Ascending aorta (tissue), 2 donors: ENCODE measurements at regions not wholly inside any gene's neighbourhood (a gene's known extent, or its start where the extent isn't known, plus 50 kb on each side); places are given as distances from the start of the nearest gene placed in this dataset.

Experiments used
- DNase-seq, 2 donors: peaks; one replicate each; pipeline ENCODE4 v3.0.0-alpha.2; 2019; ENCODE audit warnings: low spot score in 2 of 2
- H3K27ac ChIP-seq, 2 donors: fragments of 200-600 bp; sonication (generic); one replicate each; pipeline ENCODE4 v1.5.1; 2016 to 2017; ENCODE audit warnings: mild to moderate bottlenecking in 1 of 2
- H3K27me3 ChIP-seq: fragments of 200-600 bp; sonication (generic); one replicate; pipeline ENCODE4 v1.5.1; 2017
- H3K36me3 ChIP-seq, 2 donors: fragments of 200-600 bp; sonication (generic); one replicate each; pipeline ENCODE4 v1.5.1; 2016
- H3K4me1 ChIP-seq, 2 donors: fragments of 200-600 bp; sonication (generic); one replicate each; pipeline ENCODE4 v1.5.1; 2016 to 2017; ENCODE audit warnings: mild to moderate bottlenecking in 1 of 2
- H3K4me3 ChIP-seq, 2 donors: fragments of 200-600 bp; sonication (generic); one replicate each; pipeline ENCODE4 v1.5.1; 2016 to 2017; ENCODE audit warnings: mild to moderate bottlenecking in 1 of 2
- H3K9me3 ChIP-seq, 2 donors: fragments of 200-600 bp; sonication (generic); one replicate each; pipeline ENCODE4 v1.5.1; 2016
- intact Hi-C: fragments of 100-400 bp; cut with DNase I; formaldehyde crosslinking; loops from one replicate; pipeline ENCODE4 v1.15.1; 2023
- TF ChIP-seq, protein P1 (sequence below), 3 experiments: fragments of 200-600 bp in 2 of 3; fragments of 450-650 bp in 1 of 3; sonication (generic) in 2 of 3; IDR thresholded peaks; one replicate each; pipeline ENCODE4 v1.5.1; 2016 to 2019; ENCODE audit warnings: antibody characterized with exemption in 3 of 3, mild to moderate bottlenecking in 1 of 3, moderate library complexity in 1 of 3

DNA sequence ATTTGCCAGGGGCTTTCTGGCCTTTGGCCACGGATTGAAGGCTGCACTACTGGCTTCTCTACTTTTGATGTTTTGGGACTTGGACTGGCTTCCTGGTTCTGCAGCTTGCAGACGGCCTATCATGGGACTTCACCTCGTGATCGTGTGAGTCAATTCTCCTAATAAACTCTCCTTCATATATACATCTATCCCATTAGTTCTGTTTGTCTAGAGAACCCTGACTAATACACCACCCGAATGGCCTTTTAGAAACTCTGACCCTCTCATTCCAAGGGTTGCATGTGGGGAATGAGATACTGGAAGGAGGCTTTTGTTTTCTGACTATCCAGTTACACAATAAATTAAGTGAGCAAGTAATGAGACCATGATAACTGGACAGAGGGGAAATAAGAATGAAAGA is 430.7 kb downstream of the CDH2 start:
- intact Hi-C loops, result no loop called here
- no peak overlapping the region for H3K4me3 ChIP-seq
- TF ChIP-seq, protein P1, sequence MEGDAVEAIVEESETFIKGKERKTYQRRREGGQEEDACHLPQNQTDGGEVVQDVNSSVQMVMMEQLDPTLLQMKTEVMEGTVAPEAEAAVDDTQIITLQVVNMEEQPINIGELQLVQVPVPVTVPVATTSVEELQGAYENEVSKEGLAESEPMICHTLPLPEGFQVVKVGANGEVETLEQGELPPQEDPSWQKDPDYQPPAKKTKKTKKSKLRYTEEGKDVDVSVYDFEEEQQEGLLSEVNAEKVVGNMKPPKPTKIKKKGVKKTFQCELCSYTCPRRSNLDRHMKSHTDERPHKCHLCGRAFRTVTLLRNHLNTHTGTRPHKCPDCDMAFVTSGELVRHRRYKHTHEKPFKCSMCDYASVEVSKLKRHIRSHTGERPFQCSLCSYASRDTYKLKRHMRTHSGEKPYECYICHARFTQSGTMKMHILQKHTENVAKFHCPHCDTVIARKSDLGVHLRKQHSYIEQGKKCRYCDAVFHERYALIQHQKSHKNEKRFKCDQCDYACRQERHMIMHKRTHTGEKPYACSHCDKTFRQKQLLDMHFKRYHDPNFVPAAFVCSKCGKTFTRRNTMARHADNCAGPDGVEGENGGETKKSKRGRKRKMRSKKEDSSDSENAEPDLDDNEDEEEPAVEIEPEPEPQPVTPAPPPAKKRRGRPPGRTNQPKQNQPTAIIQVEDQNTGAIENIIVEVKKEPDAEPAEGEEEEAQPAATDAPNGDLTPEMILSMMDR (IDR thresholded peaks at IDR 0.05), result no peak
- no peaks in the 10 kb centered on the region for H3K36me3 ChIP-seq
- H3K27ac ChIP-seq, result no peak overlapping the region
- H3K9me3 ChIP-seq, result no peaks in the 10 kb centered on the region
- H3K4me1 ChIP-seq, result no peaks in the 10 kb centered on the region
- DNase-seq, result no peak
- H3K27me3 ChIP-seq, result no peaks in the 10 kb centered on the region

DNA sequence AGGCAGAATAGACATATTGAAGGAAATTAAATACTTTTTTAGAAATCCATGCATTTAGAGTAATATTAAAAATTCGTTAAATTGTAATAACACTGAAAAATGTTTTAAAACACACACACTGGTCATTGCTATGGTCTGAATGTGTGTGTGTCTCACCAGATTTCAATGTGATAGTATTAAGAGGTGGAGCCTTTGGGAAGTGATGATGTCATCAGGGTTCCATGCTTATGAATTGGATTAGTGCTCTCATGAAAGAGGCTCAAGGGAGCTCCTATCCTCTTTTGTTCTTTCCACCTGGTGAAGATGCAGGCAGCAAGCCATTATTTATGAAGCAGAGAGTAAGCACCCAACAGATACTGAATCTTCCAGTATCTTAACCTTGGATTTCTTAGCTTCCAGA is 441.8 kb downstream of the CDH2 start:
- intact Hi-C loops, result no loop called here
- DNase-seq, result no peak
- TF ChIP-seq, protein P1 (IDR thresholded peaks at IDR 0.05), result no peak

DNA sequence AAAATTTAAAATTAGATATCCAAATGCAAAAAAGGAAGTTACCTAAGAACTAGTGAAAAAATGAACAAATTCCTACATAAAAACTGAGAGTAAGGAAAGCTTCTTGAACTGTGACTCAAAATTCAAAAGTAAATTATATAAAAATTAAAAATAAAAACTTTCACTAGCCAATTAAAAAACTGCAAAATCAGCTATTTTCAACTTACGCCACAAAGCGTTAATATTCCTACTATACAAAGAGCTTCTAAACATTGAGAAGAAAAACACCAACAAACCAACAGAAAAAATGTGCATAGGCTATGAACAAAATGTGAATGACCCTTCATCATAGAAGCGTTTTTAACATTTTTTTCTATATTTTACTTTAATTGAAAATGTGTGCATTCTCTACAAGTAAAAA is 445.7 kb downstream of the CDH2 start:
- Histone ChIP-seq H3K9me3 (peaks cover 9 to 19% of the 10 kb centered on the region in 2 donors), H3K36me3 (no peaks in the 10 kb centered on the region), H3K4me3 (no peak overlapping the region), H3K27me3 (no peaks in the 10 kb centered on the region), H3K4me1 (no peaks in the 10 kb centered on the region), H3K27ac (no peak overlapping the region)
- TF ChIP-seq, protein P1 (IDR thresholded peaks at IDR 0.05), result no peak
- intact Hi-C loops, result no loop called here
- no peak for DNase-seq

More for the DNA sequence above, 441.8 kb downstream of the CDH2 start:
- Histone ChIP-seq H3K27ac (no peak overlapping the region), H3K27me3 (no peaks in the 10 kb centered on the region), H3K4me1 (no peaks in the 10 kb centered on the region), H3K9me3 (no peaks in the 10 kb centered on the region), H3K4me3 (no peak overlapping the region), H3K36me3 (no peaks in the 10 kb centered on the region)

DNA sequence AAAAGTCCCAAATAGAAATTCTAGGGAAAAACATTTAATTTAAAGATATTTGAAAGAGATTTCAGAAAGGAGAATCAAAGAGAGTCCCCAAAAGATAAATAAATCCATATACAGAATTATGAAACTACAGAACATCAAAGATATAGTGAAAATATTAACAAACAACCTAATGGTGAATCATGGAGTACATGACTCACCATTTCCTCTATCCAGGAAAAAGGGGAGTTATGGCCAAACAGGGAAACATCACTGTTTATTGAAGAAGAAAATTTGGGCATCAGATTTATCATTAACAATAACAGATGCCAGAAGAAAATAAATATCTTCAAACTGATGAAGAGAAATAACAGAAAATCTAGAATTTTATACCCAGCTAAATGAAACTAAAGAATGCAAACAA is 448.3 kb downstream of the CDH2 start:
- intact Hi-C loops, result no loop called here
- no peaks in the 10 kb centered on the region for H3K27me3 ChIP-seq

DNA sequence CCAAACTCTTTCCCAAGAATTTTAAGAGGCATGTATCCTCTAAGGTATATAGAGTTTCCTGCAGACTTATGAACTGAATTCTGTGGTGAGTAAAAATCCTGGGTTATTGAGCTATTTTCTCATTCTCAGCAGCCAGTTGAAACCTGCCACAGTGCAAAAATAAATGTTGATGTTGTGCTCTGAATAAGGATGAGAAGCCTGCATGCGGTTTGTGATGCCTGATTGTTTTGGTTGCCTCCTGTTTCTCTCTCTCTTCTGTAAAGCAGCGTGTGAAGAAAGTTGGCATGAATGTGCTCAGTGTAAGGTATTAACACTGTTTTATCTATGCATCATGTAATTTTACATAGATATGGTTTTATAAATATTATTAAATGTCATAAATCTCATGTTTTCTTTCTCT is 452.6 kb downstream of the CDH2 start:
- Histone ChIP-seq H3K4me3 (no peak overlapping the region), H3K4me1 (no peaks in the 10 kb centered on the region), H3K9me3 (peaks cover 9 to 17% of the 10 kb centered on the region in 2 donors), H3K27me3 (no peaks in the 10 kb centered on the region), H3K36me3 (no peaks in the 10 kb centered on the region), H3K27ac (no peak overlapping the region)
- no peak for DNase-seq
- intact Hi-C loops, result no loop called here
- TF ChIP-seq, protein P1 (IDR thresholded peaks at IDR 0.05), result no peak

More for the DNA sequence above, 448.3 kb downstream of the CDH2 start:
- no peak for DNase-seq
- H3K9me3 ChIP-seq, result peaks cover 9 to 19% of the 10 kb centered on the region in 2 donors
- H3K4me3 ChIP-seq, result no peak overlapping the region
- no peak overlapping the region for H3K27ac ChIP-seq
- no peaks in the 10 kb centered on the region for H3K36me3 ChIP-seq
- TF ChIP-seq, protein P1 (IDR thresholded peaks at IDR 0.05), result no peak
- H3K4me1 ChIP-seq, result no peaks in the 10 kb centered on the region

DNA sequence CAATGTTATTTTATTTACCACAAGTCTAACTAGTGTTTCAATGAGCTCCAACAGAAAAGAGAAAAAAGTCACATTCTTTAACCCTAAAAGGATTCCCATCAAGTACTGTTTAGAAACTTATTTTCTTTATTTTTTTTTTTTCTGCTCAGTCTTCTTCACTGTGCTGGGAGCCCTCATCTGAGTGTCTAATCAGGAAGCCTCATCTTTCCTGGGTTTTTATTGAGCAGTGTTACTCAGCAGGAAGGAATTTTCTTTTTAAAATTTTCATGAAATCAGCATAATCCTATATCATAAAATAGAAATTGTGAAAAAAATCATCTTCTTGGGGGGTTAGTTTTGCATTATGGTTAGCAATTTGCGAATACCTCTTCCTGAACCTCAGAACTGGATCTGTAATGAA is 453.8 kb downstream of the CDH2 start:
- H3K27ac ChIP-seq, result no peak overlapping the region
- no peak for DNase-seq
- H3K4me3 ChIP-seq, result no peak overlapping the region
- H3K36me3 ChIP-seq, result no peaks in the 10 kb centered on the region
- H3K4me1 ChIP-seq, result no peaks in the 10 kb centered on the region
- intact Hi-C loops, result no loop called here
- H3K9me3 ChIP-seq, result peaks cover 3 to 5% of the 10 kb centered on the region in 2 donors
- H3K27me3 ChIP-seq, result no peaks in the 10 kb centered on the region
- TF ChIP-seq, protein P1 (IDR thresholded peaks at IDR 0.05), result no peak
